ENCODE measurements at regions not wholly inside any gene's neighbourhood (a gene's known extent, or its start where the extent isn't known, plus 50 kb on each side); places are given as distances from the start of the nearest gene placed in this dataset.

DNA sequence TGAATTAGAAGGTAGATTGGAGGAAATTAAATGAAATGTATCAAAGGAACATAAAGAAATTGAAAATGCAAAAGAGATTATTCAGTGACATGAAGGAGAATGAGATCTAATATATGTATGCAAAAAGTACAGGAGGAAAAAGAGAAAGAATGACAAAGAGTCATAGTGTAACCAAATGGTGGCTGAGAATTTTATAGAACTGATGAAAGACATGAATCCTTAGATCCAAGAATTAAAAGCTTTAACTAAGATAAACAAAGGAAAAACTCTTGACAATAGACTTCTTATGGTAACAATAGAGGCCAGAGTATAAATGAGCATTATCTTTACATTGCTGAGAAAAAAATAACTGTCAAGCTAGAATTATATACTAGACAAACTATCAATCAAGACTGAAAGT lies 505.4 kb upstream of the CD180 start:
- DNase-seq (ENCODE audit: extremely low read depth, low read depth): no peak
- no peak for TF ChIP-seq CTCF (IDR thresholded peaks at IDR 0.05; ENCODE audit: low read depth, low read length)

- no peak for DNase-seq (ENCODE audit: extremely low read depth, low read depth)
- TF ChIP-seq CTCF (IDR thresholded peaks at IDR 0.05; ENCODE audit: low read depth, low read length): no peak
These were observed 503.0 kb upstream of the CD180 start for GRCh38 chr5:67699560-67699959.

- no peak for DNase-seq (ENCODE audit: extremely low read depth, low read depth)
These were observed 499.8 kb upstream of the CD180 start for GRCh38 chr5:67696446-67696845.

GRCh38 chr5:67695369-67695768 lies 498.8 kb upstream of the CD180 start:
- TF ChIP-seq CTCF (IDR thresholded peaks at IDR 0.05; ENCODE audit: low read depth, low read length): no peak
- no peak for DNase-seq (ENCODE audit: extremely low read depth, low read depth)

More at GRCh38 chr5:67696446-67696845, 499.8 kb upstream of the CD180 start:
- no peak for TF ChIP-seq CTCF (IDR thresholded peaks at IDR 0.05; ENCODE audit: low read depth, low read length)

GRCh38 chr5:67694810-67695191 lies 498.2 kb upstream of the CD180 start:
- no peak for TF ChIP-seq CTCF (IDR thresholded peaks at IDR 0.05; ENCODE audit: low read depth, low read length)
- DNase-seq (ENCODE audit: extremely low read depth, low read depth): no peak

DNA sequence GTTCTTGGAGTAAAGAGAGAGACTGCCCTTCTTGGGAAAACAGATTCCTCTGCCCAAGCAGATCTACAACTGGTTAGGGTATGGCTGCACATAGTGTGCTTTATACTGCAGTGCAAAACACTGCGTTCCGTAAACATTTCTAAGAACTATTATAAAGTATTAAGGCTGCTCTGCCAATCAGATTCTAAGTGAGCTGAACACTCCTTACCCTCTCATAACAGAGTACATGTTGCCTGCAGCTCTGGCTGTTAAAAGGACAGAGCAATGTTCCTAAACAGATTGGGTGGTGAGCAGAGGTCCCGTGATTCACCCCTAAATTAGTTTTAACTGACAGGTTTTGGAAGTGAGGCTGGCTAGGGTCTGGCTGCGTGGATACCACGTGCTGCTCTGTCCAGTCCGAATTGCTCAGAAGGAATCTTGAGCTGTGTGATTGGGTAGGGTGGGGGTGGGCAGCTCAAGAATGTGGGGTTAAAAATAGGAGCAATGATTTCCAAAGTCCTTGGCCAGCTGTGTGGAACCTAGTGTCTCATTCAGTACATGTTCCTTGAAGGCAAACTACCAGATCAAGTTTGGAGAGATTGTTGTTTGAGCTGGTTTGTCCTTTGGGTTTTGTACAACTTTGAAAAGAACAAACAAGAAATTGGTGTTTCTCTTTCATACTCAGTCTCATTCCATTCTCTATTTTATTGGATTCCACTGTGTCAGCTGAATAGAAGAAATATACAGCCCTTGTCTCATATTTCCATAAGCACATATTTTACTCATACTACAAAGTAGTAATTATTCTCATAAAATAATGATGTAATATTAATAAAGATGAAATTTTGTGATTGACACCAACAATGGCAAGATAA lies 497.6 kb upstream of the CD180 start:
- no peak for TF ChIP-seq CTCF (IDR thresholded peaks at IDR 0.05; ENCODE audit: low read depth, low read length)
- DNase-seq (ENCODE audit: extremely low read depth, low read depth): no peak

DNA sequence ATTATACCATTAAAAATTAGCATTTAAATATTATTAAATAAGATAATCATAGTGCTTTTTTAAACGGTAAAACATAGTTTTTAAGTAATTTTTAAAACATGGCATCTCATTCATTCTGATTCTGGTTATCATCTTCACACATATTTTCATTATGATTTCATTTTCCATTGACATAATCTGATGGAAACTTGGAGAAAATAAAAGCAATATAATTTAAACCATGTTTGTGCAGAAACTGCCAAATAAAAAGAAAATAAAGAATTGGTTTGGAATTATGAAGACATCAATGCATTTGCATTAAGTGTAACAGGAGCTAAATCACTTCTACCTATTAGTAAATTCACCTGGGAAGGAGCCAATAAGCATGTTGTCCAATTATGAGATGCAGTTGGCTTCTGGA lies 490.1 kb upstream of the CD180 start:
- DNase-seq (ENCODE audit: extremely low read depth, low read depth): no peak
- no peak for TF ChIP-seq CTCF (IDR thresholded peaks at IDR 0.05; ENCODE audit: low read depth, low read length)

Data from AG09319 (cell line).